ENCODE measurements at regions not wholly inside any gene's neighbourhood (a gene's known extent, or its start where the extent isn't known, plus 50 kb on each side); places are given as distances from the start of the nearest gene placed in this dataset.

GRCh38 chr5:1933364-1934055, 50.8 kb upstream of the IRX4 start:
- no peak for TF ChIP-seq POLR2A (IDR thresholded peaks at IDR 0.05)
- TF ChIP-seq, protein P1, sequence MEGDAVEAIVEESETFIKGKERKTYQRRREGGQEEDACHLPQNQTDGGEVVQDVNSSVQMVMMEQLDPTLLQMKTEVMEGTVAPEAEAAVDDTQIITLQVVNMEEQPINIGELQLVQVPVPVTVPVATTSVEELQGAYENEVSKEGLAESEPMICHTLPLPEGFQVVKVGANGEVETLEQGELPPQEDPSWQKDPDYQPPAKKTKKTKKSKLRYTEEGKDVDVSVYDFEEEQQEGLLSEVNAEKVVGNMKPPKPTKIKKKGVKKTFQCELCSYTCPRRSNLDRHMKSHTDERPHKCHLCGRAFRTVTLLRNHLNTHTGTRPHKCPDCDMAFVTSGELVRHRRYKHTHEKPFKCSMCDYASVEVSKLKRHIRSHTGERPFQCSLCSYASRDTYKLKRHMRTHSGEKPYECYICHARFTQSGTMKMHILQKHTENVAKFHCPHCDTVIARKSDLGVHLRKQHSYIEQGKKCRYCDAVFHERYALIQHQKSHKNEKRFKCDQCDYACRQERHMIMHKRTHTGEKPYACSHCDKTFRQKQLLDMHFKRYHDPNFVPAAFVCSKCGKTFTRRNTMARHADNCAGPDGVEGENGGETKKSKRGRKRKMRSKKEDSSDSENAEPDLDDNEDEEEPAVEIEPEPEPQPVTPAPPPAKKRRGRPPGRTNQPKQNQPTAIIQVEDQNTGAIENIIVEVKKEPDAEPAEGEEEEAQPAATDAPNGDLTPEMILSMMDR (IDR thresholded peaks at IDR 0.05): no peak

All from ovary (tissue), 3 donors.